COR-L47 (cell line): ENCODE measurements at regions not wholly inside any gene's neighbourhood (a gene's known extent, or its start where the extent isn't known, plus 50 kb on each side); places are given as distances from the start of the nearest gene placed in this dataset.
"Not testable (repeated sequence)": the region's sequence is repeated elsewhere in the genome, so short reads cannot be mapped to it uniquely, and the experiment has no call there.

Source experiments
- DNase-seq: peaks from one replicate; lab custom pipeline; 2025; lab: John Stamatoyannopoulos, UW

DNA sequence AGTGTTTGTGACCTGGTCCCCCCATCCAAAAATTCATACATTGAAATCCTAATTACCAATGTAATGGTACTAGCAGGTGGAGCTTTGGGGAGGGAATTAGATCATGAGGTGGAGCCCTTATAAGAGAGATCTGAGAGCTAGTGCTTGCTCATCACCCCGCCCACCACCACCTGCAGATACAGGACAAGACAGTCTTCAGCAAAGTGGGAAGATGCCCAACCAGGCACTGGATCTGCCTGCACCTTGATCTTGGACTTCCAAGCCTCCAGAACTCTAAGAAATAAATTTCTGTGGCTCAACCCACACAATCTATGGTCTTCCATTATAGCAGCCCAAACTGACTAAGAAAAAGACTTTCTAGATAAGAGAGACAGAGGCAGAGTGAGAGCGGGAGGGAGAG, 343.4 kb downstream of the LRRIQ3 start:
- DNase-seq: no peak

DNA sequence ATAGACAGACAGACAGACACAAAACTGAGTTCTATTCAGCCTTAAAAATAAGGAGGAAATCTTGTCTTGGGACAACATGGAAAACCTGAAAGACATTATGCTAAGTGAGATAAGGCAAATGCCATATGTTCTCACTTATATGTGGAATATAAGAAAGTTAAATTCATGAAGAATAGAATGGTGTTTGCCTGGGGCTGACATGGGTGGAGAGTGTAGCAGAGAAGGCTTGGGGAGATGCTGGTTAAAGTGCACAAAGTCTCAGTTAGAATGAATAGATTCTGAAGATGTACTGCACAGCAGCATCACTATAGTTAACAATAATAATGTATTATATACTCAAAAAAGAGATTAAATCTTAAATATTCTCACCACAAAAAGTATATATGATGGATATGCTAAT, 355.5 kb downstream of the LRRIQ3 start:
- no peak for DNase-seq

DNA sequence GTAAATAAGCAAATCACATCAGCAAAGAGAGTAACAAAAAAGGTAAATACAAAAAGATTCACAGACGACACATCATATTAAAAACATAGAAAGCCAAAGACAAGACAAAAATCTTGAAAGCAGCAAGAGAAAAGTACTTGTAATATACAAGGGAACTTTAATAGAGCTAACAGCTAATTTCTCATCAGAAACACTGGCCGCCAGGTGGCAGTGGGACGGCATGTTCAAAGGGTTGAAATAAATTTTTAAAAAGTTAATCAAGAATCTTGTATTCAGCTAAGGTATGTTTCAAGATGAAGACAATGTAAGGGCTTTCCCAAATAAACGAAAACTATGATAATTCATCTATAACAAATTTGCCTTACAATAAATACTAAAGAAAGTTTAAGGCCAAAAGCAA, 358.1 kb downstream of the LRRIQ3 start:
- no peak for DNase-seq

DNA sequence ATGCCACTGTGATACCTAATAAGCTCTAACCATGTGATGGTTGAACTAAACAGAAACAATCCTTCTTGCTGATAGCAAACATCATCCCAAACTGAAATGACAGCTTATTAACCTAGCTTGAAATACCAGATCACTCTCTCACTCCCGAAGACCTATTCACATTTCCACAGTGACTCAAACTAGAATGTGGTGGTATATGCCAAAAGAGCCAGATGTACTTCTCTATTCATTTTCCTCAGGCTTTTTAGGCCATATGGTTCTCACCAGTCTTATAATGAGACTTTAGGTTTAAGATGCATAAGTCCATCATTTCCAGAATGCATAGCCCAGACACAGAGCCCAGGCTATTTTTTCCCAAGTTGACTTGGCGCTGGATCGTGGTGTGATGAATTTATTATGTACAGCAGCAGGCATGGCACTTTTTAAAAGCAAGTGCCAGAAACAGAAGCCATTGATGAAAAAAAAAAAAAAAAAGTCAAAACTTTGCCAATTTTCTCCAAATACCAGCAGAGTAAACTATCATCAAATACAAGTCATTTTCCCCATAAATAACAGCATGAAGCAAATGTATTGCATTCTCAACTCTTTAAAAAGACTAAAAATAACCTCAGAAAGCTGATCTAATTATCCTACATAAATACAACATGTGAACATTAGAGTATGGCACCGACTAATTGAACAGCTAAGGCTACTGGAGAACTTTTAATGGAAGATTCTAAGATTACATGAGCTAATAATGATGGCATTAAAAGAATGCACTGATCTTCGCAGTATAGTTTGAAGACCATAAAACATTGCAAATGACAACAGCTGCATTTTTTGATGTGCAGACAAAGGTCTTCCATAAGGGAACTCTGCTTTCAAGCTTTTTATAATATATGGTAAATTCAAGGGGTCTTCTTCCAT, 365.4 kb downstream of the LRRIQ3 start:
- DNase-seq: no peak

GRCh38 chr1:73827283-73827682, 370.7 kb downstream of the LRRIQ3 start:
- DNase-seq: not testable (repeated sequence)

DNA sequence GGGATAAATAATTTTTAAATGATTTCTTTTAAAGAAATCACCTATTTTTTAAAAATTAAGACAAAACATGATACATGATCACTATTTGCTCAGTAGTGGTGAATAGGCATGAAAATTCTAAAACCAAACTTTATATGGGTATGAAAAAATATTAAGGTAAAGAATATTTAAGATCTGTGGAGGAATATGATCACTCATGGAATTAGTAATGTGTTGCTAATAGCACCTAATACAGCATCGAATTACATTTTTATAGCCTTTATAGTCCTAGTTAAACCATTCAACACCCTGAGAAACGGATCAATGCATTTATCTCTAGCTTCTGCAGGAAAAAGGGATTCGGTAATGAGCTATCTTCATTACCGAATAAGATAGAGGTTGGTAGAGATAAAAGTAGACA, 373.9 kb downstream of the LRRIQ3 start:
- no peak for DNase-seq

GRCh38 chr1:73821520-73821919, 376.5 kb downstream of the LRRIQ3 start:
- DNase-seq: no peak

DNA sequence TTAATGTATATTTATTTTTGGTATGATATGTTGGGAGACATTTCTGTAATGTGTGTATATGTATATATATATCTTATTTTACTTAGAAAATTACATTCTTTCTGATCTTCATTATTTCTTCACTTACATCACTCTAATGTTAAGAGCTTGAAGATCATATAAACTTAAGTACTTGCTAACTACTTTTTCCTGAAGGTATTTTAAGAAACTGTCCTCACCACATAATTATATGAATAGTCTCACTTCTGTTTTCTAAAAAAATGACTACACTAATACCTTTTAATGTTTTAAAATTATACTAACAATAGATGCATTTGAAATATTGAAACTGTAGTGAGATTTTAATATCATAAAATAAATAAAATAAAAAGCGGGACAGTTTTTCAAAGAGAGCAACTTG, 377.1 kb downstream of the LRRIQ3 start:
- DNase-seq: no peak

- no peak for DNase-seq
Observed at GRCh38 chr1:73813716-73814115, 384.3 kb downstream of the LRRIQ3 start.

GRCh38 chr1:73813236-73813635, 384.7 kb downstream of the LRRIQ3 start:
- no peak for DNase-seq

GRCh38 chr1:73811798-73812197, 386.2 kb downstream of the LRRIQ3 start:
- DNase-seq: no peak

GRCh38 chr1:73804935-73805334, 393.0 kb downstream of the LRRIQ3 start:
- DNase-seq: no peak

- DNase-seq: no peak
Observed at GRCh38 chr1:73803380-73803779, 394.6 kb downstream of the LRRIQ3 start.

- no peak for DNase-seq
Observed at GRCh38 chr1:73801912-73802429, 396.0 kb downstream of the LRRIQ3 start.

GRCh38 chr1:73800376-73800775, 397.6 kb downstream of the LRRIQ3 start:
- no peak for DNase-seq

DNA sequence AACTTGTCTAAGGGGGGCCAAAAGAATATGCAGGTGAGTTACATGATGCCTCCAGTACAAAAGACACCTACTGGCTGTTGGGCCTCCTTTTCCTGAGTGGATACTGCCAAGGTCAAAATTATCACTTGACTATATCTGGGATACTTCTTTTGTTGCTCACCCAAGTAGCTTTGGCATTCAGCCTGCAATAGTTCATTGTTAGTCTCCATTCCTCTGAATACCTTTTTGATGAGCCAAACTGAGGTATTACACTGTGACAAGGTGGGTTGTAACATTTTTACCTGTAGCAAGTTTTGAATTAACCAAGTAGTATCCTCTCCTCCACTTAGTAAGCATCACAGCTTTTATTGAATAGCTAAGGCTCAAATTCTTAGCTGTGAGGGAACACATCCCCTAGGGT, 408.0 kb downstream of the LRRIQ3 start:
- DNase-seq: no peak

DNA sequence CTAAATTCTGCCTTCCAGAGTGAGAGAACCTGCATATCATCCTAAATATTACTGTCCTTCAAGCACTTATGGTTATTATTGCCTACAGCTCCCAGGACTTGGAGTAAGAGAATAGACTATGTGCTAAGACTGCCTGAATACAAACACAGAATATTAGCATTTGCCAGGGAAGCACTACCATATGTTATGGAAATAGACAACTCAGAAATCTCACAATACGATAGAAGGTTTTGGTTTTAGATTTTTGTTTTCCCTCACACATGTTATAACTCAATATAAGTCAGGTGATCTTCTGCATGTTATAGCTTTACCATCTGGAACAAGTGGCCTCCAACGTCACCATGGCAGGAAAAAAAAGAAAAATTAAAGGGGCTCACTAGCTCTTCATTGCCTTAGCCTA, 413.9 kb downstream of the LRRIQ3 start:
- no peak for DNase-seq

DNA sequence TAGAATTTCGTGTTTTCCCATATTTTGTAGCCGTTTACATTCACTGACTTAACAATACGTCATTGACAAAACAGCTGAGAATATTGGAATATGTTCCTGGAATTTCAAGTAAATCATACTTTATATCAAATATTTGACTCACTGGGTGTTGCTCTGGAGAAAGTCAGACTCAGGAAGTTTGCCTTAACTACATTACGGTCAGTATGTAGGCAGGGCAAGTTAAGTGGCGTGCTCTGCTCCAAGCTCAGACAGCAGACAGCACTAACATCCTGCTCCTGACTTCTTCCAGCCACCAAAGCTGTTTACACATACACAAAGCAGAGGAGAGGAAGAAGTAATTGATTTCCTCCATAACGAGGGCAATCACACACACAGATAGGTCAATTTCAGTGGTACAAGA, 414.6 kb downstream of the LRRIQ3 start:
- no peak for DNase-seq

DNA sequence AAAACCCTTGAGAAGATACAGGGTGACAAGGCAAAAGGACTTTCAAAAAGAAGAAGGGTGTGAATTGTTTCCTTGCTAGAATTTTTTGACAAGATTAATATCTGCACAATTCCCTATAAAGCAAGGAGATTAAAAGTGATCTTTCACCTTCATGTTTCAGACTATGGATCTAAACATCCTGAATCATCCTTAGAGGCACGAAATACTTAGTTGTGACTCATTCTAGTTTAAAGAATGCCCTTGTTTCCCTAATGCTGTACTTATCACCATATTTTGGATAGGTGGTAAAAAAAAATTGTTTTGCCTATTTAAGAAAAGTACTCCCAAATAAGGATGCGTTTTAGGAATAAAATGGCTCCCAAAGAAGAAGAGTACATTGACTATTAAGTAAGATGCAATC, 415.1 kb downstream of the LRRIQ3 start:
- no peak for DNase-seq

GRCh38 chr1:73781251-73781650, 416.7 kb downstream of the LRRIQ3 start:
- DNase-seq: no peak

DNA sequence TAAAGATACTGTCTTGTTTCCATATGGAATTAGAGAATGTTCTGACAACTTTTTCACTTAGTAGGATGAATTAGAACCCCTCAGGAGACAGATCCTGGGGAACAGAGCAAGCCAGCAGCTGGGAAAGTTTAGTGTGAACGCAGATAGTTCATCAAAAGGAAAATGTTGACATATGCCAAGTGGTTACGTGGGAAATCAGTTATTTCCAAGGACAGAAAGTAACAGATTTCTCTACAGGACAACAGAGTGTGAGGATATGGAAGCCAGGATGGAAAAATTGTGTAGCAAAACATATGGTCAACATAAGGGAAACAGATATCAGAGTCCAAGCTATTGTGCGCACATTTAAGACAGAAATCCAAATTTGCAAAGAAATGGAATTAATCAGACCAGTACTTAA, 419.5 kb downstream of the LRRIQ3 start:
- no peak for DNase-seq

GRCh38 chr1:73775896-73776295, 422.1 kb downstream of the LRRIQ3 start:
- DNase-seq: no peak

DNA sequence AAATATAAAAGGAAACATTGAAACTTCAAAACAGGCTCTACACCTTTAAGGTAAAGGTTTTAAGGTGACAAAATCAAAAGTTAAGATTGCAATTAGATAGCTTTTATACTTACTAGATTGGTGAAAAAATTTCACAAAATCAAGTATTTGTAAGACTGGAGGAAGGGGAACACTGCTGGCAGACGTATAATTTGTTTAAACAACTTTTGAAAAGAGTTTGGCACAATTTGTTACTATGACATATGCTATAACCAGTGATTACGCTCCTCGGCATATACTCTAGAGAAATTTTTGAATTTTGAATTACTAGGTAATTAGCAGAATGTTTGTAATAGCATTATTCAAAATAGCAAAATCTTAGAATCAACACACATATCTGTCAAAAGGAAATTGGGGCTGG, 425.0 kb downstream of the LRRIQ3 start:
- no peak for DNase-seq

DNA sequence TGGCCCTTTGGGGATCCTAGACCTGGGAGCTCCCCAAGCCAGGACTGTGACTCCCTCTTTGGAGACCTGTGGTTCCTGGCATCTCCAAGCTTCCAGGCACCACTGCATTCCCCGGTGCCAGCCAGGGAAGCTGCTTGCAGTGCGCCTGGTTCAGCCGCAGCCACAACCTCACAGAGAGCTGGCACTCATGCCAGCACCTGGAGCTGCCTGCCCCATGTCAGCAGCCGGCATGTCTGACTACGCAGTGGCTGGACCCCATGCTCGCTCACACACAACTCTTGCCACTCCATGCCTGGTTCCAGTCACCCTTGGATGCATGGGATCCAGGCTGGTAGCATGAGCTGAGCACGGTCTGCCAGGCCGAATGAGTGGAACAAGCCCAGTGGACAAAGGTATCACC, 426.6 kb downstream of the LRRIQ3 start:
- no peak for DNase-seq
